PC-9 (cell line): ENCODE measurements at regions not wholly inside any gene's neighbourhood (a gene's known extent, or its start where the extent isn't known, plus 50 kb on each side); places are given as distances from the start of the nearest gene placed in this dataset.

Source experiments
- BruUV-seq: library from RNA; stranded (reverse); fragments of 400-500 nt; replicated peaks from 2 replicates; lab custom pipeline; 2021; lab: Mats Ljungman, UMichigan
- CTCF ChIA-PET: fragments of 300-600 bp; sonication (Branson Sonifier 250); formaldehyde crosslinking; loops from one replicate; lab custom pipeline; 2022; ENCODE audit warnings: antibody characterized with exemption; lab: Charles Lee
- POLR2A ChIA-PET: fragments of 300-600 bp; sonication (Branson Sonifier 250); formaldehyde crosslinking; loops from one replicate; lab custom pipeline; 2022; ENCODE audit warnings: antibody characterized with exemption; ENCODE audit not compliant: unreplicated experiment; lab: Charles Lee
- DNase-seq, 2 experiments: peaks; one replicate each; pipeline versions ENCODE4 v3.0.0 to v3.0.0-alpha.2; 2015 to 2022; ENCODE audit warnings: mixed read lengths in 1 of 2
- H2AFZ ChIP-seq: fragments of 200-600 bp; sonication (generic); 2 replicates; pipeline ENCODE4 v1.8.1; 2017; ENCODE audit warnings: antibody characterized with exemption
- H3F3A ChIP-seq: fragments of 200-600 bp; sonication (generic); 2 replicates; pipeline ENCODE4 v1.8.1; 2017; ENCODE audit warnings: antibody characterized with exemption, mild to moderate bottlenecking, low read depth; ENCODE audit not compliant: insufficient read depth
- H3K27ac ChIP-seq: fragments of 200-600 bp; sonication (generic); 2 replicates; pipeline ENCODE4 v1.6.1; 2016; ENCODE audit warnings: mixed run types
- H3K27me3 ChIP-seq: fragments of 200-600 bp; sonication (generic); 2 replicates; pipeline ENCODE4 v1.6.1; 2016; ENCODE audit warnings: low read depth, mixed run types; ENCODE audit not compliant: insufficient read depth
- H3K36me3 ChIP-seq: fragments of 200-600 bp; sonication (generic); 2 replicates; pipeline ENCODE4 v1.6.1; 2016; ENCODE audit warnings: low read depth, mixed run types
- H3K4me1 ChIP-seq: fragments of 200-600 bp; sonication (generic); replicated peaks from 2 replicates; pipeline ENCODE4 v1.6.1; 2016; ENCODE audit warnings: mixed run types; ENCODE audit not compliant: insufficient read depth
- H3K4me2 ChIP-seq: fragments of 200-600 bp; sonication (generic); 2 replicates; pipeline ENCODE4 v1.6.1; 2017; ENCODE audit warnings: mixed run types
- H3K4me3 ChIP-seq: fragments of 200-600 bp; sonication (generic); 2 replicates; pipeline ENCODE4 v1.6.1; 2016; ENCODE audit warnings: mixed run types
- H3K79me2 ChIP-seq: fragments of 200-600 bp; sonication (generic); 2 replicates; pipeline ENCODE4 v1.6.1; 2017; ENCODE audit warnings: low read depth, mixed run types
- H3K9me2 ChIP-seq: fragments of 200-600 bp; sonication (generic); 2 replicates; pipeline ENCODE4 v1.8.1; 2017; ENCODE audit warnings: mild to moderate bottlenecking; ENCODE audit not compliant: insufficient read depth
- H3K9me3 ChIP-seq: fragments of 200-600 bp; sonication (generic); 2 replicates; pipeline ENCODE4 v1.8.1; 2016; ENCODE audit warnings: low read depth; ENCODE audit not compliant: insufficient read depth
- H4K20me1 ChIP-seq: fragments of 200-600 bp; sonication (generic); 2 replicates; pipeline ENCODE4 v1.8.1; 2017; ENCODE audit not compliant: insufficient read depth
- EZH2 ChIP-seq: fragments of 200-600 bp; sonication (generic); IDR thresholded peaks from 2 replicates; pipeline ENCODE4 v1.8.0; 2017; ENCODE audit warnings: antibody characterized with exemption, low read depth
- intact Hi-C: fragments of 100-400 bp; cut with micrococcal nuclease; formaldehyde crosslinking; loops from one replicate; pipeline ENCODE4 v1.10.0; 2022; ENCODE audit not compliant: unreplicated experiment
- TF ChIP-seq, protein P1 (sequence below): fragments of 200-600 bp; sonication (generic); conservative IDR thresholded peaks from 2 replicates; pipeline ENCODE4 v1.6.1; 2017; ENCODE audit warnings: mixed run types, antibody characterized with exemption, mild to moderate bottlenecking, moderate library complexity

DNA sequence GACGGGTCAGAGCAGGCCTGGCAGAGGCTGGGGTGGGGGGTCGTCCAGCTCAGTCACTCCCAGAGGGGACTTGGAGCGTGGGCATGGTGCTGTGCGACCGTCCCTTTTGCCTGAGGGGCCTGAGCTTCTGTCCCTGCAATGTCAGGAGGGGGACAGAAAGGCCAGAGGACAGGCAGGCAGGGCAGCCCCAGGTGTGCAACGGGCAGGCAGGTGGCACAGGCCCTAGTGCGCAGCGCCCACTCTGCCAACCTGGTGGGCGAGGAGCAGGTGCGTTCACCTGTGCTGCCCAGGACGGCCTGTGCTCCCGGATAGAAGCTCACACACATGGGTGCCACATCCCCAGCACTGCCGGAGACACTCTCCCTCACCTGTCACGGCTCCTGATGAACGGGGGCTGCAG, 78.7 kb upstream of the SLCO4A1 start:
- no peak overlapping the region for H3K27ac ChIP-seq
- TF ChIP-seq EZH2 = no peak
- TF ChIP-seq, protein P1, sequence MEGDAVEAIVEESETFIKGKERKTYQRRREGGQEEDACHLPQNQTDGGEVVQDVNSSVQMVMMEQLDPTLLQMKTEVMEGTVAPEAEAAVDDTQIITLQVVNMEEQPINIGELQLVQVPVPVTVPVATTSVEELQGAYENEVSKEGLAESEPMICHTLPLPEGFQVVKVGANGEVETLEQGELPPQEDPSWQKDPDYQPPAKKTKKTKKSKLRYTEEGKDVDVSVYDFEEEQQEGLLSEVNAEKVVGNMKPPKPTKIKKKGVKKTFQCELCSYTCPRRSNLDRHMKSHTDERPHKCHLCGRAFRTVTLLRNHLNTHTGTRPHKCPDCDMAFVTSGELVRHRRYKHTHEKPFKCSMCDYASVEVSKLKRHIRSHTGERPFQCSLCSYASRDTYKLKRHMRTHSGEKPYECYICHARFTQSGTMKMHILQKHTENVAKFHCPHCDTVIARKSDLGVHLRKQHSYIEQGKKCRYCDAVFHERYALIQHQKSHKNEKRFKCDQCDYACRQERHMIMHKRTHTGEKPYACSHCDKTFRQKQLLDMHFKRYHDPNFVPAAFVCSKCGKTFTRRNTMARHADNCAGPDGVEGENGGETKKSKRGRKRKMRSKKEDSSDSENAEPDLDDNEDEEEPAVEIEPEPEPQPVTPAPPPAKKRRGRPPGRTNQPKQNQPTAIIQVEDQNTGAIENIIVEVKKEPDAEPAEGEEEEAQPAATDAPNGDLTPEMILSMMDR = no peak
- POLR2A ChIA-PET = no interaction called here
- CTCF ChIA-PET = interaction anchor here (0.6 kb wide), 1 partner anchor 8 kb away, joined by 6 read pairs; no protein-coding TSS in a partner anchor
- no peak overlapping the region for H3K4me3 ChIP-seq
- BruUV-seq = no TSS peak
- no peak overlapping the region for H2AFZ ChIP-seq
- intact Hi-C loops = no loop called here
- no peaks in the 10 kb centered on the region for H3K79me2 ChIP-seq
- no peaks in the 10 kb centered on the region for H3K4me1 ChIP-seq
- H3K4me2 ChIP-seq = no peak overlapping the region
- H3F3A ChIP-seq = no peaks in the 10 kb centered on the region
- peaks cover 95% of the 10 kb centered on the region for H3K27me3 ChIP-seq
- H3K36me3 ChIP-seq = no peaks in the 10 kb centered on the region
- H3K9me3 ChIP-seq = no peaks in the 10 kb centered on the region
- H4K20me1 ChIP-seq = 0 out of 2 replicates have a peak, but pooled peaks cover 3% of the 10 kb centered on the region
- DNase-seq = no peak
- H3K9me2 ChIP-seq = no peaks in the 10 kb centered on the region

DNA sequence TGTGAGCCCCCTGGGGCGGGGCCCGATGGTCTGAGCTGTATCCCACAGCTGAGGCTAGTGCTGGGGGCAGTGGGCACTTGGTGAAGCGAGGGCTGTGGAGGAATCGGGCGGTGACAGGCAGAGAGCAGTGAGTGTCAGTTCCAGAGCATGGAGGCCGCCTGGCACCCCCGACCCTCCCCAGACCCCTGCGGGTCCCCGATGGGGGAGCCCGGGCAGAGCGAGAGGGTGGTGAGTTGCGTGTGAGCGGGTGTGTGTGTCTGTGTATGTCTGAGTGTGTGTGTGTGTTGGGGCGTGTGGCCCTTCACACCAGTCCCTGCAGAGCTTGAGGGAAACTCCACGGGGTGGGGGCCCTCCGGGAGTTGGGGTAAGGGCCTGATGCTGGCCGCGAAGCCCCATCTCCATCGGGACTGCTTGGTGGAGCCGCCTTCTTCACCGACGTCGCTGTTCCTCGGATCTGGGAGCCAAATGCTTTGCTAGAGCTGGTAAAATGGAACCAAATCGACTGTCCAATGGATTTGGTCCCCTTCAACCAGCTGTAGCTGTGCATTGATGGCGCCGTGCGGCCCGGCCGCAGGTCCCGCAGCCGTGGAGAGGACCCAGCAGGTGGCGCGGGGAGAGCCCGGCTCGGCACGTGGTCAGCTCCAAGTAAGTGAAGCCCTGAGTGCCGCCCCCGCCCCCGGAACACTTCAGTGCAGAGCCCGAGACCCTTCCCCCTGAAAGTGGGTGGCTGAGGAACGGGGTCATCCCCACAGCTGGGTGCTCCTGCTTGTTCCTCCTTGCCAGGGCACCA, 77.7 kb upstream of the SLCO4A1 start:
- Histone ChIP-seq H3K9me2 (no peaks in the 10 kb centered on the region), H3K27ac (no peak overlapping the region), H4K20me1 (0 out of 2 replicates have a peak, but pooled peaks cover 3% of the 10 kb centered on the region), H3K36me3 (no peaks in the 10 kb centered on the region), H3K27me3 (peaks cover 97% of the 10 kb centered on the region), H3K4me1 (no peaks in the 10 kb centered on the region), H3F3A (no peaks in the 10 kb centered on the region), H3K79me2 (no peaks in the 10 kb centered on the region), H3K4me2 (no peak overlapping the region), H3K4me3 (no peak overlapping the region), H3K9me3 (no peaks in the 10 kb centered on the region), H2AFZ (no peak overlapping the region)
- ChIA-PET POLR2A (interaction anchor here (0.6 kb wide), 1 partner anchor 25 kb away, joined by 3 read pairs; no protein-coding TSS in a partner anchor), CTCF (no interaction called here)
- TF ChIP-seq EZH2 = no peak
- TF ChIP-seq, protein P1 = no peak
- BruUV-seq = no TSS peak
- intact Hi-C loops = no loop called here
- no peak for DNase-seq

DNA sequence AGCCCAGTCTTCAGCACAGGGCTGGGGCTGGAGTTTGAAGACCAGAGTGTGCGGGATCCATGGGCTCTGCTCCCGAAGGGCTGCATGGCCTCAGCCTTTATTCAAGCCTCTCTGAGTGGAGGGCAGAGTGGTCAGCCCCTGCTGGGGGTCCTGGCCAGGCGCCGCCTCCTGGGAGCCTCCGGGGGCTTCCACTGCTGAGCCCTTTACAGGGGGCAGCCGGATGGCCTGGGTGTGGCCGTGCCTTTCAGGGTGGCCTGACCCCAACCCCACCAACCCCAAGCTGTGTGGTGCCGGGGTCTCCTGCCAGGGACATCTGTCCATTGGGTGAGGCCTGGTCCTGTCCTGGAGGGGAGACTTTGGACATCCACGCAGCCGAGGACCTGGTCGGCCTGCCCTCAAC, 76.0 kb upstream of the SLCO4A1 start:
- intact Hi-C loops = no loop called here
- CTCF ChIA-PET = no interaction called here

More for the DNA sequence above, 76.0 kb upstream of the SLCO4A1 start:
- no peaks in the 10 kb centered on the region for H3K36me3 ChIP-seq
- BruUV-seq = no TSS peak
- no peak overlapping the region for H3K4me3 ChIP-seq
- TF ChIP-seq EZH2 = no peak
- TF ChIP-seq, protein P1 = no peak
- POLR2A ChIA-PET = no interaction called here
- H3K4me1 ChIP-seq = no peaks in the 10 kb centered on the region
- no peak for DNase-seq
- no peaks in the 10 kb centered on the region for H3K9me2 ChIP-seq
- peaks cover 4% of the 10 kb centered on the region; the same call in 1 of the 2 replicates for H3F3A ChIP-seq
- H3K9me3 ChIP-seq = no peaks in the 10 kb centered on the region
- H3K27ac ChIP-seq = no peak overlapping the region
- no peaks in the 10 kb centered on the region for H3K79me2 ChIP-seq
- peaks cover 99% of the 10 kb centered on the region for H3K27me3 ChIP-seq
- no peak overlapping the region for H2AFZ ChIP-seq
- H4K20me1 ChIP-seq = peaks cover 7% of the 10 kb centered on the region; the same call in 1 of the 2 replicates
- no peak overlapping the region for H3K4me2 ChIP-seq
